Astrocyte (in vitro differentiated cells and primary cell): ENCODE measurements at regions not wholly inside any gene's neighbourhood (a gene's known extent, or its start where the extent isn't known, plus 50 kb on each side); places are given as distances from the start of the nearest gene placed in this dataset.

Experiments
- CTCF ChIP-seq: IDR thresholded peaks from 2 replicates; pipeline ENCODE4 v1.5.1; 2011; ENCODE audit warnings: low read depth, mild to moderate bottlenecking, inconsistent platforms, low read length, moderate library complexity; ENCODE audit not compliant: insufficient read depth
- EZH2 ChIP-seq: IDR thresholded peaks from 2 replicates; pipeline ENCODE4 v1.6.1; 2012; ENCODE audit warnings: mild to moderate bottlenecking, low read length, inconsistent platforms; ENCODE audit not compliant: insufficient read depth

- TF ChIP-seq CTCF (no peak), EZH2 (no peak)
Measured at GRCh38 chr2:9095226-9095625, 91.7 kb upstream of the MBOAT2 start.
